Osteoblast (primary cell): ENCODE measurements at regions not wholly inside any gene's neighbourhood (a gene's known extent, or its start where the extent isn't known, plus 50 kb on each side); places are given as distances from the start of the nearest gene placed in this dataset.
"Not testable (repeated sequence)": the region's sequence is repeated elsewhere in the genome, so short reads cannot be mapped to it uniquely, and the experiment has no call there.

Source experiments
- DNase-seq: peaks from one replicate; pipeline ENCODE4 v3.0.0; 2011; ENCODE audit warnings: low spot score, mixed read lengths; ENCODE audit not compliant: insufficient read length; ENCODE audit errors: missing footprints
- H2AFZ ChIP-seq: 2 replicates; pipeline ENCODE4 v1.6.0; 2011; ENCODE audit warnings: mild to moderate bottlenecking, low read length
- H3K27ac ChIP-seq: 2 replicates; pipeline ENCODE4 v1.5.1; 2011; ENCODE audit warnings: mild to moderate bottlenecking, low read depth, low read length, moderate library complexity
- H3K27me3 ChIP-seq: 2 replicates; pipeline ENCODE4 v1.6.0; 2012; ENCODE audit warnings: mild to moderate bottlenecking, control low read depth, inconsistent platforms, low read length, moderate library complexity; ENCODE audit not compliant: insufficient read depth
- H3K36me3 ChIP-seq: 2 replicates; pipeline ENCODE4 v1.5.1; 2011; ENCODE audit warnings: mild to moderate bottlenecking, low read length, control low read depth, moderate library complexity; ENCODE audit not compliant: insufficient read depth
- H3K4me1 ChIP-seq: 2 replicates; pipeline ENCODE4 v1.5.1; 2011; ENCODE audit warnings: mild to moderate bottlenecking, low read length, control low read depth, moderate library complexity; ENCODE audit not compliant: insufficient read depth
- H3K4me2 ChIP-seq: 2 replicates; pipeline ENCODE4 v1.6.0; 2011; ENCODE audit warnings: mild to moderate bottlenecking, low read length; ENCODE audit not compliant: insufficient read depth
- H3K4me3 ChIP-seq: fragments of 200-600 bp; sonication (generic); 3 replicates; pipeline ENCODE4 v1.5.1; 2012; ENCODE audit warnings: mild to moderate bottlenecking, low read length, inconsistent platforms; ENCODE audit not compliant: insufficient read depth
- H3K79me2 ChIP-seq: 2 replicates; pipeline ENCODE4 v1.6.0; 2012; ENCODE audit warnings: mild to moderate bottlenecking, low read length, control low read depth, inconsistent platforms; ENCODE audit not compliant: insufficient read depth
- H3K9me3 ChIP-seq: 2 replicates; pipeline ENCODE4 v1.5.1; 2011; ENCODE audit warnings: low read depth, low read length, control low read depth
- H4K20me1 ChIP-seq: 2 replicates; pipeline ENCODE4 v1.6.0; 2012; ENCODE audit warnings: mild to moderate bottlenecking, low read length, control low read depth; ENCODE audit not compliant: insufficient read depth
- CTCF ChIP-seq: IDR thresholded peaks from 2 replicates; pipeline ENCODE4 v1.5.1; 2011; ENCODE audit warnings: mild to moderate bottlenecking, low read depth, low read length, moderate library complexity; ENCODE audit errors: extremely low read depth

DNA sequence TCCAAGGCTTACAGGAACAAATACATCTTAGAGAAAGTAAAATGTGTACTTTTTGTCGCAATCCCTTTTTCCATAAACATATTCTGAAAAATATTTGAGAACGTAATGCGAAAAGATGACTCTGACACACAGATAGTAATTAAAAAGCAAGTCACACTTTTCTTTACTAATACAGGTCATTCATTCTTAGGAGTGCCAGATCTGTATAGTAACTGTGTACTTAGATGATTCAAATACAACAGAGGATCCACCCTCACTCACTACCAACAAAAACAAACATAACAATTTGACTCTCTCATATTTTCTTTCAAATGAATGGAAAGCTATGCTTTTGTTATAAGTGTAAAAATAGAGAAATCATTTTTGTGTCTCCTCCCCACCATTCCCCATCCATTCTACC is 795.4 kb downstream of the SLC6A15 start:
- TF ChIP-seq CTCF: no peak
- H4K20me1 ChIP-seq: no peaks in the 10 kb centered on the region

DNA sequence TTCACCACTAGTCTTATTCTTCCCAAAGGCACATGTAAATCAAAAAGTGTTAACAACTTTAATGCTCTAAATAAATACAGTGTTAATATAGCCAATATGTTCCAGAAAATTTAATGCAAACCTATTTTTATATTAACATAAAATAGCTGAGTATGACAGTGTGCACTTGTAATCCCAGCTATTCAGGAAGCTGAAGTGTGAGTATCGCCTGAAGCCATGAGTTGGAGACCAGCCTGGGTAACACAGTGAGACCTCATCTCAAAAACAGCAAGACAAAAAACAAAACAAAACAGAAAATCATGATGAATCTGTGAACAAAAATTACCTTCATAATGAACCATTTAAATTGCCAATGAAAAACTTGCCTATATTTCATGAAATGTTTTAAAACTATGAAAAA is 798.9 kb downstream of the SLC6A15 start:
- Histone ChIP-seq H3K4me3 (no peak overlapping the region), H3K9me3 (no peaks in the 10 kb centered on the region), H3K4me2 (no peak overlapping the region), H3K27me3 (no peaks in the 10 kb centered on the region), H4K20me1 (no peaks in the 10 kb centered on the region), H3K4me1 (no peaks in the 10 kb centered on the region), H2AFZ (no peak overlapping the region), H3K36me3 (no peaks in the 10 kb centered on the region), H3K79me2 (no peaks in the 10 kb centered on the region), H3K27ac (no peak overlapping the region)
- no peak for DNase-seq
- no peak for TF ChIP-seq CTCF

More for the DNA sequence above, 795.4 kb downstream of the SLC6A15 start:
- H3K36me3 ChIP-seq: no peaks in the 10 kb centered on the region
- no peak overlapping the region for H3K4me2 ChIP-seq
- H3K27ac ChIP-seq: no peak overlapping the region
- H3K4me1 ChIP-seq: no peaks in the 10 kb centered on the region
- no peaks in the 10 kb centered on the region for H3K79me2 ChIP-seq
- H3K9me3 ChIP-seq: peaks cover 3% of the 10 kb centered on the region
- no peaks in the 10 kb centered on the region for H3K27me3 ChIP-seq
- no peak for DNase-seq
- no peak overlapping the region for H2AFZ ChIP-seq
- no peak overlapping the region for H3K4me3 ChIP-seq

DNA sequence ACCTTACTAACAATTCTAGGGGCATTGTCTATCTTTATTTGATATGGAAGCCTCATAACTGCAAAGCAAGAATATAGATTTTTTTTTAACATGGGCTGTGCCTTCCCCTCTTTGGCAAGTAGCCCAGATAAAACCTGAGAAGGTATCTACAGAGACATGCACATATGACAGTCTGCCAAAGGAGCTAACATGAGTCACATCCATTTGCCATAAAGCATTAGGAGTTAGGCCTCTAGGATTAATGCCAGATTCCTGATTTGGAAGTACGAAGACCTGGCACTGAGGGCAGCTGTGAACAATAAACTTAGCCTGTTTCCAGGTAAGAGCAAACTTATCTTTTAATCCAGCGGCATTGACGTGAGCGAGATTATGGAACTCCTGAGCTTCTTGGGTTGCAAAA is 808.7 kb downstream of the SLC6A15 start:
- H3K9me3 ChIP-seq, H3K4me3 ChIP-seq, DNase-seq, H3K27me3 ChIP-seq, H3K4me1 ChIP-seq, H4K20me1 ChIP-seq, H2AFZ ChIP-seq, H3K79me2 ChIP-seq, H3K27ac ChIP-seq, H3K4me2 ChIP-seq, H3K36me3 ChIP-seq: not testable (repeated sequence)

DNA sequence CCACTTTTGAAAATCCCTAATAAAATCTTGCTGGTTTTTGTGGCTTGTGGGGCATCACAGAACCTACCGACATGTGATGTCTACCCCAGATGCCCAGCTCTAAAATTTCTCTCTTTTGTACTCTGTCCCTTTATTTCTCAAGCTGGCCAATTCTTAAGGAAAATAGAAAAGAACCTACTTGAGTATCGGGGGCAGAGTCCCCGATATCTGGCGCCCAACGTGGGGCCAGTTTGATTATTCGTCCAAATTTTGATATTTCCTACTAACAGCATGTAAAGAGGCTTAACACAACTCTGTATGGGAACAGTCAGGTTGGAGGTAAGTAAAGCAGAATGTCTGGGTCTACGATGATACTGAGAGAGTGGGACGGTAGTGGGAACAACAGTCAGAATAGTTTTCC is 810.6 kb downstream of the SLC6A15 start:
- DNase-seq, H2AFZ ChIP-seq, H3K79me2 ChIP-seq, H3K27me3 ChIP-seq, H3K27ac ChIP-seq, H3K36me3 ChIP-seq, H3K4me2 ChIP-seq, H3K4me1 ChIP-seq, H3K4me3 ChIP-seq, H4K20me1 ChIP-seq, H3K9me3 ChIP-seq: not testable (repeated sequence)

GRCh38 chr12:84099591-84099990 is 813.0 kb downstream of the SLC6A15 start:
- H3K4me1 ChIP-seq, H3K9me3 ChIP-seq, H3K4me3 ChIP-seq, H3K79me2 ChIP-seq, H3K27ac ChIP-seq, DNase-seq, H3K36me3 ChIP-seq, H3K27me3 ChIP-seq, H4K20me1 ChIP-seq, H3K4me2 ChIP-seq, H2AFZ ChIP-seq: not testable (repeated sequence)
